GM23248 (cell line): ENCODE measurements at regions not wholly inside any gene's neighbourhood (a gene's known extent, or its start where the extent isn't known, plus 50 kb on each side); places are given as distances from the start of the nearest gene placed in this dataset.

Experiments used
- DNase-seq: peaks from one replicate; pipeline ENCODE4 v3.0.0-alpha.2; 2015
- H2AFZ ChIP-seq: fragments of 200-600 bp; sonication (generic); 2 replicates; pipeline ENCODE4 v1.6.1; 2016; ENCODE audit warnings: antibody characterized with exemption
- H3F3A ChIP-seq: fragments of 200-600 bp; sonication (generic); 2 replicates; pipeline ENCODE4 v1.6.1; 2016; ENCODE audit warnings: mild to moderate bottlenecking, antibody characterized with exemption, mixed run types; ENCODE audit not compliant: insufficient read depth
- H3K27ac ChIP-seq: fragments of 200-600 bp; sonication (generic); 2 replicates; pipeline ENCODE4 v1.5.1; 2016; ENCODE audit warnings: mild to moderate bottlenecking
- H3K27me3 ChIP-seq: fragments of 200-600 bp; sonication (generic); replicated peaks from 2 replicates; pipeline ENCODE4 v1.6.1; 2016; ENCODE audit warnings: mild to moderate bottlenecking; ENCODE audit not compliant: insufficient read depth
- H3K36me3 ChIP-seq: fragments of 200-600 bp; sonication (generic); 2 replicates; pipeline ENCODE4 v1.6.1; 2016; ENCODE audit warnings: low read depth, mild to moderate bottlenecking
- H3K4me1 ChIP-seq: fragments of 200-600 bp; sonication (generic); 2 replicates; pipeline ENCODE4 v1.6.1; 2016; ENCODE audit warnings: mild to moderate bottlenecking; ENCODE audit not compliant: insufficient read depth
- H3K4me2 ChIP-seq: fragments of 200-600 bp; sonication (generic); one replicate; pipeline ENCODE4 v1.6.1; 2016; ENCODE audit warnings: mild to moderate bottlenecking; ENCODE audit not compliant: unreplicated experiment
- H3K4me3 ChIP-seq: fragments of 200-600 bp; sonication (generic); 2 replicates; pipeline ENCODE4 v1.5.1; 2016; ENCODE audit warnings: mild to moderate bottlenecking
- H3K79me2 ChIP-seq: fragments of 200-600 bp; sonication (generic); 2 replicates; pipeline ENCODE4 v1.6.1; 2016; ENCODE audit warnings: mild to moderate bottlenecking; ENCODE audit not compliant: insufficient read depth
- H3K9ac ChIP-seq: fragments of 200-600 bp; sonication (generic); 2 replicates; pipeline ENCODE4 v1.6.1; 2016; ENCODE audit warnings: mild to moderate bottlenecking
- H3K9me2 ChIP-seq: fragments of 200-600 bp; sonication (generic); 2 replicates; pipeline ENCODE4 v1.6.1; 2016; ENCODE audit warnings: mixed run types, mild to moderate bottlenecking, moderate library complexity; ENCODE audit not compliant: insufficient read depth
- H3K9me3 ChIP-seq: fragments of 200-600 bp; sonication (generic); one replicate; pipeline ENCODE4 v1.6.1; 2017; ENCODE audit warnings: low read depth
- H4K20me1 ChIP-seq: fragments of 200-600 bp; sonication (generic); 2 replicates; pipeline ENCODE4 v1.6.0; 2016; ENCODE audit not compliant: insufficient read depth
- EZH2 ChIP-seq: fragments of 200-600 bp; sonication (generic); IDR thresholded peaks from 2 replicates; pipeline ENCODE4 v1.6.1; 2018; ENCODE audit warnings: antibody characterized with exemption, mild to moderate bottlenecking; ENCODE audit not compliant: insufficient read depth, poor library complexity, severe bottlenecking
- EZH2phosphoT487 ChIP-seq: fragments of 200-600 bp; sonication (generic); IDR thresholded peaks from 2 replicates; pipeline ENCODE4 v1.6.1; 2018; ENCODE audit warnings: antibody characterized with exemption, moderate library complexity, mild to moderate bottlenecking, low read depth; ENCODE audit not compliant: insufficient read depth
- WGBS, 2 experiments: methylation state at CpG; one replicate each; pipeline ENCODE4 v1.1.6; 2015 to 2017; ENCODE audit warnings: low lambda C conversion rate in 2 of 2, low coverage in 1 of 2; ENCODE audit errors: missing lambda C conversion rate in 2 of 2; 5-methylcytosine and 5-hydroxymethylcytosine counted together
- in situ Hi-C: fragments of 300-500 bp; cut with MboI; formaldehyde crosslinking; loops from 2 replicates; pipeline ENCODE4 v1.15.0; 2020

DNA sequence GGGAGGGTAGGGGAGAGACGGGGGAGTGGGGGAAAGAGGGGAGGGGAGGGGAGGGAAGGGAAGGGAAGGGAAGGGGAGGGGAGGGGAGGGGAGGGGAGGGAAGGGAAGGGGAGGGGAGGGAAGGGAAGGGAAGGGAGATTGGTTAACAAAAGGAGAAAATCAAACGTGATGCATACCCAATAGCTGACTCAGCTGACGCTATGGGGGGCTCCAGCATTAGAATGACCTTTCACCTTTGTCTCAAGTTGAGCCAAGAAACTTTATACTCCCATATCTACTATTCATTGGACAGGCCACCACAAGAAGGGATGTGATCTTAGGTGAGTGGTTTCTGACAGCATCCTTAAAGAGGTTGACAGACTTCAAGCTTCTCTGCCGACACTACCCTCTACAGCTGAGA, 432.8 kb upstream of the CDH5 start:
- H3K9me2 ChIP-seq = no peaks in the 10 kb centered on the region
- no peak overlapping the region for H2AFZ ChIP-seq
- H3K4me2 ChIP-seq = no peak overlapping the region
- H3K36me3 ChIP-seq = no peaks in the 10 kb centered on the region
- in situ Hi-C loops = no loop called here
- no peak for TF ChIP-seq EZH2
- TF ChIP-seq EZH2phosphoT487 = no peak
- H4K20me1 ChIP-seq = no peaks in the 10 kb centered on the region
- DNase-seq = no peak
- H3K4me3 ChIP-seq = no peak overlapping the region
- no peaks in the 10 kb centered on the region for H3K79me2 ChIP-seq
- no peak overlapping the region for H3K27ac ChIP-seq
- 70 to 85% methylated on average over 3 to 4 of the region's 4 CpGs for WGBS, 2 experiments
- no peak overlapping the region for H3K9ac ChIP-seq
- no peaks in the 10 kb centered on the region for H3F3A ChIP-seq
- no peaks in the 10 kb centered on the region for H3K9me3 ChIP-seq
- H3K4me1 ChIP-seq = no peaks in the 10 kb centered on the region
- H3K27me3 ChIP-seq = no peaks in the 10 kb centered on the region

DNA sequence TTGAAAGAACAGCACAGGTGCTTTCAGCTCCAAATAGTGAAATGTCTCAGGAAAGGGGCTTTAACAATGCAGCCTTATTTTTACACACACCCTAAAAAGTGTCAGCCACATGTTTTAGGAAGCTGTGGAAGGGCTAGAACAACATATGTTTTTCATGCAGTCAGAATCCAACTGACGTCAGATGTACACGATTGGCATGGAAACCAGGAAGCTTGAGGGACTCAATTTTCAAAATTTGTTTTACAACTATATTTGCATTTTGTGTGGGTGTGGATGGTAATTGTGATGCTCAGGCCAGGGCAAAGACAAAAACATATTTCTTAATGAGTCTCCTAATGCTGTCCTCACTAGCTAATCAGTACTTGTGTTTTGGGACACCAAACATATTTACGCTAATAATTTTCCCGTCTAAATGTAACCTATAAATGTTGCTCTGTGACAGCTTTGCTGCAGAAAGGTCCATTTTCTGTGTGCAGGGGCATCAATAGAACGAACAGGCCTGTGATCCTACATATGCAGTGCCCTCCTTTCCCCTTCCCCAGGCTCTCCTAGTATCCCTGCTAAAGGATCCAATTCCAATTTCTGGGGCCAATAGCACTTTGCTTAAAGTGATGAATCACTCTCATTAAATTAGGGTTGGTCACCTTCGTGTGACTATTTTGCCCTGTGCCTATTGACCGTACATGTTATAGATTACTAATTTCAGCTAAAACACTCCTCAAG, 434.0 kb upstream of the CDH5 start:
- no peaks in the 10 kb centered on the region for H3F3A ChIP-seq
- H3K4me1 ChIP-seq = no peaks in the 10 kb centered on the region
- no peaks in the 10 kb centered on the region for H3K9me2 ChIP-seq
- TF ChIP-seq EZH2phosphoT487 = no peak
- in situ Hi-C loops = no loop called here
- H3K4me2 ChIP-seq = no peak overlapping the region
- no peak overlapping the region for H3K4me3 ChIP-seq
- H3K9ac ChIP-seq = no peak overlapping the region
- no peak overlapping the region for H3K27ac ChIP-seq
- H3K36me3 ChIP-seq = no peaks in the 10 kb centered on the region
- H3K27me3 ChIP-seq = no peaks in the 10 kb centered on the region
- H3K79me2 ChIP-seq = no peaks in the 10 kb centered on the region
- H4K20me1 ChIP-seq = no peaks in the 10 kb centered on the region
- H3K9me3 ChIP-seq = no peaks in the 10 kb centered on the region
- no peak overlapping the region for H2AFZ ChIP-seq
- no peak for DNase-seq
- WGBS, 2 experiments = 46 to 48% methylated on average over 7 of the region's 7 CpGs

DNA sequence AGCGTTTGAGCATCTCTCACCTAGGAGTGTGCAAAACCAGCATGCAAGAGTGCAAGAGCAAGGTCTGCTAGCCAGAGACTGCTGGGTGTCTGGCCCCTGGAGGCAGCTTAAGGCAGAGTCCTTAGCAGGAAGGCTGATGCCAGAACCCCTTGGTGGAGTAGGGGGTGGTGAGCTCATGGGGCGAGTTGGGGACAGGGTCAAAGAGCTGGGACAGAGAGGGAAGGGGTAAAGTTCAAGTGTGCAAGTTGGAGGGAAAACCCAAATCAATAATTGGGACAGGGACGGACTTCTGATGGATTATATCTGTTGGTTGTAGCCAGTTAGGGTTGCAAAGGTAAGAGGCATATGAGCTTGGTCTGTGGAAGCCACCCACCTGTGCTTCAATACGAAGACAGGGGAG, 443.6 kb upstream of the CDH5 start:
- no peaks in the 10 kb centered on the region for H3K79me2 ChIP-seq
- in situ Hi-C loops = no loop called here
- 0 out of 2 replicates have a peak, but pooled peaks cover 4% of the 10 kb centered on the region for H3K27me3 ChIP-seq
- no peaks in the 10 kb centered on the region for H3K4me1 ChIP-seq
- H3K36me3 ChIP-seq = no peaks in the 10 kb centered on the region
- H3K4me3 ChIP-seq = no peak overlapping the region
- no peaks in the 10 kb centered on the region for H4K20me1 ChIP-seq
- TF ChIP-seq EZH2phosphoT487 (no peak), EZH2 (no peak)
- no peak overlapping the region for H3K9ac ChIP-seq
- no peaks in the 10 kb centered on the region for H3F3A ChIP-seq
- no peaks in the 10 kb centered on the region for H3K9me3 ChIP-seq
- no peaks in the 10 kb centered on the region for H3K9me2 ChIP-seq
- no peak for DNase-seq
- no peak overlapping the region for H2AFZ ChIP-seq
- no peak overlapping the region for H3K4me2 ChIP-seq
- H3K27ac ChIP-seq = no peak overlapping the region
- WGBS, 2 experiments = 66 to 69% methylated on average over 4 of the region's 4 CpGs

DNA sequence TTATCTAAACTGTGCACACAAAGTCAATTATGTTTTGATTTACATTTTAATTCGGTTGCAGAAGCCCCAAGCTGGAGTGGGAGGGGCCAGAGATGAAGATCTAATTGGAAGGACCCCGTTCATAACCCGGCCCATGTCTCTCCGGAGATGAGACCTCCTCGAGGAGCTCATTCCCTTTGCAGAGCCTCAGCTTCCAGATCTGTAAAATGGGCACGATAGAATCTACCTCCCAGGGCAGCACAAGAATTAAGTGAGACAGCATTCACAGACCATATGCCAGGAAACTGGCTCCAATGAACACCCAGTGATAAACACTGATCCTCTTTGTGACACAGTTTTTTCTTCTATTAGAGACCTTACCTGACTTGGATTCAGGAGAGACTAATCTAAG, 446.5 kb upstream of the CDH5 start:
- no peak overlapping the region for H3K4me3 ChIP-seq
- H3K36me3 ChIP-seq = no peaks in the 10 kb centered on the region
- H3K27me3 ChIP-seq = 0 out of 2 replicates have a peak, but pooled peaks cover 5% of the 10 kb centered on the region
- no peak overlapping the region for H2AFZ ChIP-seq
- H3F3A ChIP-seq = no peaks in the 10 kb centered on the region
- no peak overlapping the region for H3K27ac ChIP-seq
- DNase-seq = no peak
- 59 to 66% methylated on average over 6 of the region's 6 CpGs for WGBS, 2 experiments
- no peaks in the 10 kb centered on the region for H3K79me2 ChIP-seq
- no peaks in the 10 kb centered on the region for H3K9me2 ChIP-seq
- no peak overlapping the region for H3K9ac ChIP-seq
- H3K4me2 ChIP-seq = no peak overlapping the region
- no peaks in the 10 kb centered on the region for H4K20me1 ChIP-seq
- in situ Hi-C loops = no loop called here
- no peak for TF ChIP-seq EZH2phosphoT487
- no peak for TF ChIP-seq EZH2
- H3K4me1 ChIP-seq = no peaks in the 10 kb centered on the region
- H3K9me3 ChIP-seq = no peaks in the 10 kb centered on the region
